ENCODE measurements at regions not wholly inside any gene's neighbourhood (a gene's known extent, or its start where the extent isn't known, plus 50 kb on each side); places are given as distances from the start of the nearest gene placed in this dataset.
"Not testable (repeated sequence)": the region's sequence is repeated elsewhere in the genome, so short reads cannot be mapped to it uniquely, and the experiment has no call there.

DNA sequence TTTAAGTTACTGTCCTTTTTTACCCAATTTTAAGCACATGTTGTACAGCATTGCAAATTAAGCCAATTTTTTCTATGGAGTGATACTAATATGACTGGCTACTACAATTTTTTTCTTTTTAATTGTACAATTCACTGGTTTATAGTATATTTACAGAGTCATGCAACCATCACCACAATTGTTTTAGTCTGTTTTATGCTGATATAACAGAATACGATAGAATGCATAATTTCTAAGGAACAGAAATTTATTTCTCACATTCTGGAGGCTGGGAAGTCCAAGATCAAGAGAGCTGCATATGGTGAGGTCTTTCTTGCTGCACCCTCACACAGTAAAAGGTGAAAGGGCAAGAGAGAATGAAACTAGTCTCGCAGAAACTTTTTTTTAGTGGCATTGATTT lies 125.3 kb downstream of the GLUD2 start:
- no peak for DNase-seq

GRCh38 chrX:121179972-121180371 lies 132.6 kb downstream of the GLUD2 start:
- no peak for DNase-seq

DNA sequence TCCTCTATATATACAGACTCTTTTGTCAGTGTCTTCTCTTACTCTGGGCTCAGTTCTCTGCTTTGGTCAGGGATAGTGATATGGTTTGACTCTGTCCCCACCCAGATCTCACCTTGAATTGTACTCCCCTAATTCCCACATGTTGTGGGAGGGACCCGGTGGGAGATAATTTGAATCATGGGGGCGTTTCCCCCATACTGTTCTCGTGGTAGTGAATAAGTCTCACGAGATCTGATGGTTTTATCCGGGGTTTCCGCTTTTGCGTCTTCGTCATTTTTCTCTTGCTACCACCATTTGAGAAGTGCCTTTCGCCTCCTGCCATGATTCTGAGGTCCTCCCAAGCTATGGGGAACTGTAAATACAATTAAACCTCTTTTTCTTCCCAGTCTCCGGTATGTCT lies 144.4 kb downstream of the GLUD2 start:
- no peak for DNase-seq

DNA sequence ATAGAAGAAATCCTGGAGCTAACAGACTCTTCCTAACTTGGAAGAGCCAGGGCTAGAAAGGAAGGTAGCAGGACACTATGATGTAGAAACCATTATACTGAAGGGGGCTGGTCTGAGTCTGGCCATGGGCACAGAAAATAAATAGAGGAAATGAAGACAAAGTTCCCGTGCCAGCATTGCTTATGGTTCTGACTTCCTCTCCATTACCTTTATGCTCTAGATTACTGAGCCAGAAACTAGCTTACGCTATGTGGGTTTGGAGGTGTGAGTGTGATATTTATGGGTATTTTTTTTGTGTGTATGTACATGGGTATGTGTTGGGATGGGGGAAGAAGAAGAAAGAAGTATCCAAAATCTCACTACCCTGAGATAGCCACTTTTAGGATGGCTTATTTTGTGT lies 148.3 kb downstream of the GLUD2 start:
- DNase-seq: no peak

DNA sequence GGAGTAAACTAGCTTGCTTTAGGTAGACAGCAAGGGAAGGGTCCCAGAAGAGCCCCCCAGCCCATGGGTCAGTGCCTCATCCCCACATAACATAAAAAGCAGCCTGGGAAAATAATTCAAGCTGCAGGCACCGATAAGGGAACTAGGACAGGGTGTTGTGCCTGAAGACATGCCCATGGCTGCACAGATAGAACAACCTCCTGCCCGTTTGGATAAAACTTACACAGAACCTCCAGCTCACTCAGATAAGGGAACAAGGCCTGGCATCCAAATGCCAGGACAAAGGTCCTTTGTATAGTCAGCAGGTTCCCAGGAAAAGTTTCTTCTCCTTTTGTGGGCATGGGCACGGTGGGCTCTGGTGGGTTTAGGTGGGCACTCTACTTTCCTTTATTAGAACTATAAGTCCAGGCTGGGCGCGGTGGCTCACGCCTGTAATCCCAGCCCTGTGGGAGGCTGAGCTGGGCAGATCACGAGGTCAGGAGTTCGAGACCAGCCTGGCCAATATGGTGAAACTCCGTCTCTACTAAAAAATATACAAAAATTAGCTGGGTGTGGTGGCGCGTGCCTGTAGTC lies 149.5 kb downstream of the GLUD2 start:
- DNase-seq: not testable (repeated sequence)

DNA sequence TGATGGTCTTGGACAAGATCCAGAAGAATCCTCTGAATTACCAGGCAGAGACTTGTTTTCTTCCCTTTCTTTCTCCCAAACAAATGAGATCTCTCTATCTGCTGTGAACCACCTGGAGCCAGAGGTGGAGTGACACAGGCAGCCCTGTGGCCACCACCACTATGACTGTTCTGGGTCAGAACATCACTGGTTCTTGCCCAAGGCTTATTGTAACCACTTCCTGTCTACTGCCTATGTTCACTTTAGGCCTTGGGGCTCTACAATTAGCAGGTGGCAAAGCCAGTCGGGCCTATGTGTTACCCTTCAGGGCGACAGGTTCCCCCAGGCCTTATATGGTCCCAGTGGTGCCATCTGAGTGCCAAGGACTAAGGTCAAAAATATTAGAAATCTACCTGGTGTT lies 161.2 kb downstream of the GLUD2 start:
- DNase-seq: no peak

DNA sequence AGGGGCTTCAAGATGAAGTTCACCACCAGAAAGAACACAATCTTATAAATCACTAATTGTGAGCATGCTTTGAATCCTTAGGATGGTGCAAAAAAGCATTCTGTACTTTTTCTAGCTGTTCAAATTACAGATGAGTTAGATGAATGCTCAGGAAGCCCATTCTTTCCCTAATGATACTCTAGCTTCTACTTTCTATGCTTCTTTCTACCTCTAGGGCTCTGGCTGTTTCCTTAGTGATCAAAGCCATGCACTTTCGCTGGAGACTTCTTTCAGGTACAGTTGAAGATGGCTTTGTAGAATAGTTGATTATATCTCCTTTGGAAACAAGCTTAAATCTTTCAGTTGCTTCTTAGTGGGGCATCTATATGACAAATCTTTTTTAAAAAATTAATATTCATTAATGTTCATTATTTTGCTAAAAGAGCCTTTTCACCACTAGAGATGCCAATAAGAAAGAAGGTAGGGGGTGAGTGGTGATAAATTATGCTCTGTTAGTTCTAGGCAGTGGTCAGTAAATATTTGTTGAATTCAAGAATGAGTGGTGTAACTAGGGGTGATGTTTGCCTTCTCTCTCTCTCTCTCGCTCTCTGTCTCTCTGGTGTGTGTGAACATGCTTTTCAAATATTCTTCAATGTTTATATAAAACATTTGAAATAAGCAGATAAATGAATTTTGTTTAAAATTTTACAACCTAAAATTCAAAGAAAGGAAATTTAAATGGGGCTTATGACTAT lies 169.4 kb downstream of the GLUD2 start:
- no peak for DNase-seq

GRCh38 chrX:121221322-121221977 lies 174.0 kb downstream of the GLUD2 start:
- DNase-seq: no peak

DNA sequence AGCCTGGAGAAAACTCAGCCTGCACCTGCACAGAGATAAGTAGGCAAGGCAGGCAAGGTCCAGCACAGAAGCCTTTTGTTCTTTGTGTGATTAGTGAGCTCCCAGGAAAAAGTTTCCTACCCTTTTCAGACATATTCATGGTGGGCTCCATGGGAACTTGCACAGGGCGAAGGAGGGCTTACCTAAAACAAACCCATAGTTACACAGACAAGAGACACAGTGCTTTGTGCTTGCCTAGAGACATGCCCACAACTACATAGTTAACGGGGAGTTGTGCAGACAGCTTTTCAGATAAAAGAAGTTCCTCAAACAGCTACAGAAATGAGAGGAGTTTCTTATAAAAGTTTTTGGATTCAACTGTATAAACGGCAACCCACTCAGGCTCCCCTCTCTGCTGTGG lies 180.5 kb downstream of the GLUD2 start:
- DNase-seq: no peak

DNA sequence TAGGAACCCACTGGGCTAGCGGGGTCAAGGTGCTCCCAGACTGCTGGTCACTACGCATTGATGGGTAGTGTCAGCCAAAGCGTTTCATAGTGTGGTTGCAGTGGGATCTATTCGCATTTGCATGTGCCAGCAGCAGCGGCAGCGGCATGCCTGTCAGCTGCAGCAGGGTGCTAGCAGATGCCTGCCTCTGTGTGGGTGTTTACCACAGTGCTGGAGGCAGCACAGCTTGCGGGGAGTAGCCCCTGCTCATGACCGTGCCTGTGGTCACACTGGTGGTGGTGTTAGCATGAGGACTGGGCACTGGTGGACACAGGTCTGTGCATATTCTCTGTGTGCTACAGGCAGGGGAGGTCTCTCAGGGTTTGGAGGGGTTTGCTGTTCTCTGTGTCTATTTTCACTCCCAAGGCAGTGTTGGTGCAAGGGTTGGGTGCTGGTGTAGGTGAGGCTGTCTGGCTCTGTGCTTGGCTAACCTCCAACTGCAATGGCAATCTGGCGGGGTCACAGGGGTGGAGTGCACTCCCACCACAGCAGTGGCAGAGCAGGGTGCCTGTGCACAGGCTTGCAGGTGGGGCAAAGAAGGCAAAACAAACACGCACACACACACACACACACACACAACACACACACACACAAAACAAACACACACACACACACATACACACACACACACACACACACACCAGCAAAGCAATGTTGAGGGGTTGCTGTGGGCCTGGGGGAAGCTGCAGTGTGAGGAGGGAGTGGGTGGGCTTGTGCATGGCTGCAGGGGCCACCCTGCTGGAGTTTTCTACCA lies 184.4 kb downstream of the GLUD2 start:
- DNase-seq: no peak

GRCh38 chrX:121236040-121236439 lies 188.6 kb downstream of the GLUD2 start:
- no peak for DNase-seq

DNA sequence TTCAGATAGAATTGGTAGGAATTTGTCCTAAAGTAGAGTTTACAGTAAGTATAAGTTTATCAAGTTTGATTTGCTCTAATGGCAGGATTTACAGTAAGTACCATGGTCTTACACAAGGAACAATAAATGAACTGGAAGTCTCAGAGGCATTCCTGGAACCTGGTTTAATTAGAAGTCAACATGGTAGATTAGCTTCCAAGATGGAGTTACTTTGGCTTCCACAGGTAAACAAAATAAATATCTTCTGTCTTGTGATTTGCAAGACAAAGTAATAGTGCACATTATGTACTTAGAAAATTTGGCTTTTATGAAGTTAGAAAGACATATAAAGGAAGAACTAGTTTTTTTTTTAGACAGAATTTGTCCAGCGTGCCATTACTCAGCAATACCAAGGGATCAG lies 190.7 kb downstream of the GLUD2 start:
- DNase-seq: no peak

GRCh38 chrX:121244511-121244910 lies 197.1 kb downstream of the GLUD2 start:
- DNase-seq: no peak

GRCh38 chrX:121245763-121246162 lies 198.4 kb downstream of the GLUD2 start:
- no peak for DNase-seq

GRCh38 chrX:121254336-121254735 lies 206.9 kb downstream of the GLUD2 start:
- no peak for DNase-seq

- no peak for DNase-seq
These were observed 209.2 kb downstream of the GLUD2 start for GRCh38 chrX:121256647-121257046.

- no peak for DNase-seq
These were observed 211.1 kb downstream of the GLUD2 start for GRCh38 chrX:121258545-121258944.

DNA sequence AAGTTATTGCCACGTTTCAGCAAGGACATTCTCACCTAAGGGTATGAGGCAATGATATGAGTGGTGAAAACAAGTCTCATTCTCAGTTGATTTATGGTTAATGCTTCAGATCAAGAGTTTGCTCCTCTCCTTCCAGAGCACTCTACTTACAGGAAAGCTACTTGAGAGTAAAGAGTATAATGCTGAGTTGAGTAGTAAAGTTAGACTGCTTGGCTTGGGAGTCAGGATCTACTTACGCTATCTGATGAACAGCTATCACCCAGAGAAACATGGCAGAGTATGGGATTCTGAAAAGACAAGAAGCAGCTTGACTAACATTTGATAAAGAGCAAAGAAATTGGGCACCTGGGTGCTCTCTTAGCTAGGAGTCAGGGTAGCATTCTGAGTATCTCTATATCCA lies 211.8 kb downstream of the GLUD2 start:
- no peak for DNase-seq

DNA sequence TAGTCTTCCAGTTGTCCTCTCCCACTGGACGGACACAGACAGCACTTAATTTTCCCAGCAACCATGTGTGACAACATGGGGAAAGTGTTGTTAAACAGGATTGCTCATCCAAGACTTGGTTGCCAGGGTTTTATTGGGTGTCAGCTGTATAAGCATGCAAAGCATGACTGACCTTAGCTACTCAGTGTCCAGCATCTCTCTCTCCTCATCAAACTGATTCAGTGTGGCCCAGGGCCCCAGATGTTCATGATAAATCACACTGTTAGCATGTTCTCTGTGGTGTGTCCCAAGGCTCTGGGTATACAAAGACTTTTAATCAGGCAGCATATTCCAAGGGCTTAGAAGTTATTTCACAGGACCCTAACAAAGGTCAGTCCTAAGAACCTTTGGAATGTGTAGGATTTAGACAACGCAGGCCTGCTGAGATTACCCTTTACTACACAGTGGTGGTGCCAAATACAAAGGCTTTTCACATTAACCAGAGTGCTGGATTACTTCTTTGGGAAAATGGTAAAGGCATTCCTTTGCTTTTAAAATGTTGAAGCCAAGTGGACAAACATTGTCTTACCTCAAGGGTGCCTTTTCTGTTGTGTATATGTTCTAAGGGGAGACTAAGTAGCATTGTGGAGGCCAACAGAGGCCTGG lies 213.3 kb downstream of the GLUD2 start:
- DNase-seq: no peak

DNA sequence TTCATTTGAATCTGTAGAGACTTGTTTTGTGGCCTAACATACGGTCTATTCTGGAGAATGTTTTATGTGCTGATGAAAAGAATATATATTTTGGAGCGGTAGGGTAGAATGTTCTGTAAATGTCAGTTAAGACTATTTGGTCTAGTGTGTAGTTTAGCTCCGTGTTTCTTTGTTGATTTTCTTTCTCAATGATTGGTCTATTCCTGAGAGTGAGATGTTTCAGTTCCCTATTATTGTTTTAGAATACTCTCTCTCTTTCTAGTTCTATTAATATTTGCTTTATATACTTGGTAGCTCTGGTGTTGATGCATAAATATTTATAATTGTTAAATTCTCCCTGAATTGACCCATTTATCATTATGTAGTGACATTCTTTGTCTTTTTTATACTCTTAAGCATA lies 236.5 kb downstream of the GLUD2 start:
- no peak for DNase-seq

GRCh38 chrX:121298499-121298898 lies 251.1 kb downstream of the GLUD2 start:
- DNase-seq: no peak

- DNase-seq: no peak
These were observed 253.9 kb downstream of the GLUD2 start for GRCh38 chrX:121301356-121301755.

GRCh38 chrX:121301822-121302221 lies 254.4 kb downstream of the GLUD2 start:
- no peak for DNase-seq

All from GF-D8 (cell line).